ENCODE measurements at regions not wholly inside any gene's neighbourhood (a gene's known extent, or its start where the extent isn't known, plus 50 kb on each side); places are given as distances from the start of the nearest gene placed in this dataset.

- Histone ChIP-seq H3K9me2 (no peaks in the 10 kb centered on the region), H3K27ac (ENCODE audit: low read depth in 2 of 2, low read length in 1 of 2) (no peak overlapping the region), H3K4me1 (ENCODE audit: control insufficient read depth in 1 of 2, insufficient read depth in 2 of 2, low read depth in 1 of 2, low read length in 1 of 2) (no peaks in the 10 kb centered on the region), H3K79me2 (ENCODE audit: insufficient read depth) (no peaks in the 10 kb centered on the region), H3K36me3 (replicated peaks in 1 of 2; ENCODE audit: control insufficient read depth in 1 of 2, insufficient read depth in 2 of 2, low read length in 1 of 2) (no peaks in the 10 kb centered on the region), H3K9me3 (no peaks in the 10 kb centered on the region), H3F3A (replicated peaks; ENCODE audit: insufficient read depth) (no peaks in the 10 kb centered on the region), H2AFZ (ENCODE audit: low read depth) (no peak overlapping the region), H3K4me2 (no peak overlapping the region), H3K9ac (no peak overlapping the region), H4K20me1 (ENCODE audit: insufficient read depth) (no peaks in the 10 kb centered on the region), H3K27me3 (ENCODE audit: insufficient read depth) (no peaks in the 10 kb centered on the region), H3K4me3 (ENCODE audit: low read depth in 2 of 2, low read length in 1 of 2) (no peak overlapping the region)
- DNase-seq, result no peak
- CTCF ChIA-PET, result no interaction called here
- POLR2A ChIA-PET, result no interaction called here
- TF ChIP-seq TAF1 (IDR thresholded peaks at IDR 0.05; ENCODE audit: borderline replicate concordance, low read depth, low read length) (no peak), RXRA (IDR thresholded peaks at IDR 0.05; ENCODE audit: borderline replicate concordance, low read depth) (no peak), RFX5 (IDR thresholded peaks at IDR 0.05; ENCODE audit: low read length) (no peak), TEAD4 (IDR thresholded peaks at IDR 0.05; ENCODE audit: borderline replicate concordance, insufficient read depth) (no peak), MEF2A (IDR thresholded peaks at IDR 0.05; ENCODE audit: borderline replicate concordance, low read depth) (no peak), FOXJ3 (CRISPR knock-in tag; IDR thresholded peaks at IDR 0.05) (no peak), REST (IDR thresholded peaks at IDR 0.05; ENCODE audit: low read depth, low read length) (no peak), POLR2AphosphoS5 (IDR thresholded peaks at IDR 0.05; ENCODE audit: low read depth, low read length) (no peak), SIN3A (IDR thresholded peaks at IDR 0.05; ENCODE audit: borderline replicate concordance, low read depth, low read length) (no peak), TCF12 (IDR thresholded peaks at IDR 0.05) (no peak), JUND (IDR thresholded peaks at IDR 0.05) (no peak)
Observed at GRCh38 chr5:119785057-119785456, 155.7 kb downstream of the FAM170A start.

DNA sequence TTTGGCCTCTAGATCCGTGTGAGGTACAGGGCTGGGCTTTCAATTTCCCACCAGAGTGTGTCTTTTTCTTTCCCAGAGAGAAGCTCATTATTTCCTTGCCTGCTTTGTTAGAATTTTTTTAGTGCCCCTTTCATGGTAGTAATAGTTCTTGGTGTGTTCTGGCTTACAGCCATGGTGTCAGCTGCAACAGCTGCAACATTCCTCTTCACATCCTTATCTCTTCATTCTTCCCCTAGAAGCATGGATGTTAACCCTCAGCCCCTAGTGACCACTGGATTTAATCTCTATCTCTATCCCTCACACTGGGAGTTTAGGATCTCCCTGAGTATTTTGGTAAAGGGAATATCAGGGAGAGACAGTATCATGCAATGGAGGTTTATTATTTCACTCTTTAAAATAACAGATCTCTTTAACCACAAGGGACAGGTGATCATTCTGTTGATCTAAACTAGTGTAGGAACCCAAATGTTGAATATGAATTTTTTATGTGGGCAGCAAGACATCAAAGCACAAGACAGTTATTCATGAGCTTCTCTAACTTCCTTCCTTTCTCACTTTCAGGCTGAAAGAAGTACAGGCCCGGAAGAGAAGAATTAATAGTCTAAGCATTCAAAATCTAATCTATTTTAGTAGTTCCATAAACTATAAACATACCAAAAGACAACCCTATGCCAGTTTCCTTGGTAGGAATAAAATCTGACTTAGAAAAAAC, 160.2 kb downstream of the FAM170A start:
- Histone ChIP-seq H4K20me1 (ENCODE audit: insufficient read depth) (no peaks in the 10 kb centered on the region), H3K9me2 (no peaks in the 10 kb centered on the region), H2AFZ (ENCODE audit: low read depth) (no peak overlapping the region), H3K4me3 (ENCODE audit: low read depth in 2 of 2, low read length in 1 of 2) (no peak overlapping the region), H3K9ac (no peak overlapping the region), H3K36me3 (replicated peaks in 1 of 2; ENCODE audit: control insufficient read depth in 1 of 2, insufficient read depth in 2 of 2, low read length in 1 of 2) (no peaks in the 10 kb centered on the region), H3K27ac (ENCODE audit: low read depth in 2 of 2, low read length in 1 of 2) (no peak overlapping the region), H3F3A (replicated peaks; ENCODE audit: insufficient read depth) (no peaks in the 10 kb centered on the region), H3K9me3 (no peaks in the 10 kb centered on the region), H3K4me1 (ENCODE audit: control insufficient read depth in 1 of 2, insufficient read depth in 2 of 2, low read depth in 1 of 2, low read length in 1 of 2) (no peaks in the 10 kb centered on the region), H3K79me2 (ENCODE audit: insufficient read depth) (no peaks in the 10 kb centered on the region), H3K4me2 (no peak overlapping the region), H3K27me3 (ENCODE audit: insufficient read depth) (no peaks in the 10 kb centered on the region)
- no peak for DNase-seq
- WGBS (ENCODE audit: low lambda C conversion rate), result 12% methylated on average over 2 of the region's 2 CpGs
- CTCF ChIA-PET, result no interaction called here
- TF ChIP-seq GATA2 (CRISPR knock-in tag; IDR thresholded peaks at IDR 0.05), result no peak
- POLR2A ChIA-PET, result no interaction called here
